ENCODE measurements at regions not wholly inside any gene's neighbourhood (a gene's known extent, or its start where the extent isn't known, plus 50 kb on each side); places are given as distances from the start of the nearest gene placed in this dataset.

DNA sequence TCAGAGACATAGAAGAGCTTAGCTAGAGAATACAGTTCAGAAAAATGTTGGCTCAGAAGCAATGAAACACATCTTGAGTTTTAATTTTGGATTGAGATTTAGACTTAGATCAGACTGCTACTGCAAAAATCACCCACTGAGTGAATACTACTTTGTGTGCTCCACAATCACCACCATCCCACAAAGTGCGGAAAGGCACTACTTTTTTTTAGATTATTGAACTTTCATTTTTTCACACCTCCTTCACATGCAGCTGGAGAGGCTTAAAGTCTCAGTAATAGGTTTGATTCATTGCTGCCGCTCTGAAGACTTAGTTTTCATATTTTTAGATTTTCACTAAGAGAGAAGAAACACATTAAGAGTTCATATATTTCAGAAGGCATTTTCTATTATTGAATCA, 289.9 kb upstream of the PRR20A start:
- DNase-seq (ENCODE audit: low spot score) = no peak
- H3K36me3 ChIP-seq (ENCODE audit: insufficient read depth, low read length) = no peaks in the 10 kb centered on the region
- intact Hi-C loops (cut with micrococcal nuclease; ENCODE audit: unreplicated experiment) = no loop called here
- no peaks in the 10 kb centered on the region for H3K4me1 ChIP-seq (ENCODE audit: insufficient read depth, low read length, poor library complexity, severe bottlenecking)
- TF ChIP-seq, protein P1, sequence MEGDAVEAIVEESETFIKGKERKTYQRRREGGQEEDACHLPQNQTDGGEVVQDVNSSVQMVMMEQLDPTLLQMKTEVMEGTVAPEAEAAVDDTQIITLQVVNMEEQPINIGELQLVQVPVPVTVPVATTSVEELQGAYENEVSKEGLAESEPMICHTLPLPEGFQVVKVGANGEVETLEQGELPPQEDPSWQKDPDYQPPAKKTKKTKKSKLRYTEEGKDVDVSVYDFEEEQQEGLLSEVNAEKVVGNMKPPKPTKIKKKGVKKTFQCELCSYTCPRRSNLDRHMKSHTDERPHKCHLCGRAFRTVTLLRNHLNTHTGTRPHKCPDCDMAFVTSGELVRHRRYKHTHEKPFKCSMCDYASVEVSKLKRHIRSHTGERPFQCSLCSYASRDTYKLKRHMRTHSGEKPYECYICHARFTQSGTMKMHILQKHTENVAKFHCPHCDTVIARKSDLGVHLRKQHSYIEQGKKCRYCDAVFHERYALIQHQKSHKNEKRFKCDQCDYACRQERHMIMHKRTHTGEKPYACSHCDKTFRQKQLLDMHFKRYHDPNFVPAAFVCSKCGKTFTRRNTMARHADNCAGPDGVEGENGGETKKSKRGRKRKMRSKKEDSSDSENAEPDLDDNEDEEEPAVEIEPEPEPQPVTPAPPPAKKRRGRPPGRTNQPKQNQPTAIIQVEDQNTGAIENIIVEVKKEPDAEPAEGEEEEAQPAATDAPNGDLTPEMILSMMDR (conservative IDR thresholded peaks at IDR 0.05; ENCODE audit: low read length) = no peak
- no peak for TF ChIP-seq EZH2phosphoT487 (IDR thresholded peaks at IDR 0.05; ENCODE audit: borderline replicate concordance, low read depth, low read length)
- no peak overlapping the region for H2AFZ ChIP-seq (ENCODE audit: low read length)
- H3K27ac ChIP-seq (ENCODE audit: low read depth, low read length, poor library complexity, severe bottlenecking) = no peak overlapping the region
- ChIA-PET CTCF (ENCODE audit: unreplicated experiment) (no interaction called here), POLR2A (no interaction called here)
- H3K4me2 ChIP-seq (ENCODE audit: low read length) = no peak overlapping the region
- no peak overlapping the region for H3K4me3 ChIP-seq (ENCODE audit: low read depth, low read length, poor library complexity, severe bottlenecking)
- no peaks in the 10 kb centered on the region for H3K9me2 ChIP-seq (ENCODE audit: insufficient read depth, low read length)
- no TSS peak for BruUV-seq (replicated peaks)
- no peaks in the 10 kb centered on the region for H3K79me2 ChIP-seq (ENCODE audit: insufficient read depth, low read depth, low read length)
- no peaks in the 10 kb centered on the region for H4K20me1 ChIP-seq (ENCODE audit: insufficient read depth, low read length)
- peaks cover 3% of the 10 kb centered on the region; the same call in 1 of the 2 replicates for H3K9me3 ChIP-seq (ENCODE audit: low read length)

- H3K79me2 ChIP-seq (ENCODE audit: insufficient read depth, low read depth, low read length) = no peaks in the 10 kb centered on the region
- TF ChIP-seq, protein P1 (conservative IDR thresholded peaks at IDR 0.05; ENCODE audit: low read length) = no peak
- TF ChIP-seq EZH2phosphoT487 (IDR thresholded peaks at IDR 0.05; ENCODE audit: borderline replicate concordance, low read depth, low read length) = no peak
- no peaks in the 10 kb centered on the region for H3K36me3 ChIP-seq (ENCODE audit: insufficient read depth, low read length)
- H3K4me1 ChIP-seq (ENCODE audit: insufficient read depth, low read length, poor library complexity, severe bottlenecking) = no peaks in the 10 kb centered on the region
- BruUV-seq (replicated peaks) = no TSS peak
- no peaks in the 10 kb centered on the region for H3K9me3 ChIP-seq (ENCODE audit: low read length)
- no peaks in the 10 kb centered on the region for H3K9me2 ChIP-seq (ENCODE audit: insufficient read depth, low read length)
- no peak for DNase-seq (ENCODE audit: low spot score)
- H3K4me2 ChIP-seq (ENCODE audit: low read length) = no peak overlapping the region
- H4K20me1 ChIP-seq (ENCODE audit: insufficient read depth, low read length) = no peaks in the 10 kb centered on the region
- no peak overlapping the region for H2AFZ ChIP-seq (ENCODE audit: low read length)
- intact Hi-C loops (cut with micrococcal nuclease; ENCODE audit: unreplicated experiment) = no loop called here
- no peak overlapping the region for H3K4me3 ChIP-seq (ENCODE audit: low read depth, low read length, poor library complexity, severe bottlenecking)
- no peak overlapping the region for H3K27ac ChIP-seq (ENCODE audit: low read depth, low read length, poor library complexity, severe bottlenecking)
- POLR2A ChIA-PET = interaction anchor here (0.7 kb wide), 1 partner anchor 13 kb away, joined by 3 read pairs; no protein-coding TSS in a partner anchor
- CTCF ChIA-PET (ENCODE audit: unreplicated experiment) = no interaction called here
Observed at GRCh38 chr13:56861476-56861875, 279.2 kb upstream of the PRR20A start.

GRCh38 chr13:56864451-56864850, 276.3 kb upstream of the PRR20A start:
- H3K9me2 ChIP-seq (ENCODE audit: insufficient read depth, low read length) = no peaks in the 10 kb centered on the region
- intact Hi-C loops (cut with micrococcal nuclease; ENCODE audit: unreplicated experiment) = no loop called here
- H3K27ac ChIP-seq (ENCODE audit: low read depth, low read length, poor library complexity, severe bottlenecking) = no peak overlapping the region
- TF ChIP-seq, protein P1 (conservative IDR thresholded peaks at IDR 0.05; ENCODE audit: low read length) = no peak
- TF ChIP-seq EZH2phosphoT487 (IDR thresholded peaks at IDR 0.05; ENCODE audit: borderline replicate concordance, low read depth, low read length) = no peak
- no peaks in the 10 kb centered on the region for H3K79me2 ChIP-seq (ENCODE audit: insufficient read depth, low read depth, low read length)
- ChIA-PET POLR2A (no interaction called here), CTCF (ENCODE audit: unreplicated experiment) (no interaction called here)
- no peak for DNase-seq (ENCODE audit: low spot score)
- no TSS peak for BruUV-seq (replicated peaks)
- H3K4me2 ChIP-seq (ENCODE audit: low read length) = no peak overlapping the region
- H3K9me3 ChIP-seq (ENCODE audit: low read length) = no peaks in the 10 kb centered on the region
- H2AFZ ChIP-seq (ENCODE audit: low read length) = no peak overlapping the region
- no peaks in the 10 kb centered on the region for H4K20me1 ChIP-seq (ENCODE audit: insufficient read depth, low read length)
- no peaks in the 10 kb centered on the region for H3K36me3 ChIP-seq (ENCODE audit: insufficient read depth, low read length)
- no peak overlapping the region for H3K4me3 ChIP-seq (ENCODE audit: low read depth, low read length, poor library complexity, severe bottlenecking)
- H3K4me1 ChIP-seq (ENCODE audit: insufficient read depth, low read length, poor library complexity, severe bottlenecking) = no peaks in the 10 kb centered on the region
